Hepatocyte (in vitro differentiated cells): ENCODE measurements at regions not wholly inside any gene's neighbourhood (a gene's known extent, or its start where the extent isn't known, plus 50 kb on each side); places are given as distances from the start of the nearest gene placed in this dataset.

ENCODE experiments used
- DNase-seq: peaks from one replicate; pipeline ENCODE4 v3.0.0-alpha.2; 2016; ENCODE audit warnings: low spot score
- H2AFZ ChIP-seq: fragments of 200-600 bp; sonication (generic); 2 replicates; pipeline ENCODE4 v1.6.0; 2016; ENCODE audit warnings: antibody characterized with exemption, mild to moderate bottlenecking
- H3K27ac ChIP-seq: fragments of 200-600 bp; sonication (generic); 2 replicates; pipeline ENCODE4 v1.5.1; 2016; ENCODE audit warnings: mild to moderate bottlenecking
- H3K27me3 ChIP-seq: fragments of 200-600 bp; sonication (generic); 2 replicates; pipeline ENCODE4 v1.6.1; 2016
- H3K36me3 ChIP-seq: fragments of 200-600 bp; sonication (generic); replicated peaks from 2 replicates; pipeline ENCODE4 v1.5.1; 2016; ENCODE audit warnings: low read depth; ENCODE audit not compliant: insufficient read depth
- H3K4me1 ChIP-seq: fragments of 200-600 bp; sonication (generic); 2 replicates; pipeline ENCODE4 v1.5.1; 2016; ENCODE audit warnings: mild to moderate bottlenecking, moderate library complexity; ENCODE audit not compliant: insufficient read depth
- H3K4me2 ChIP-seq: fragments of 200-600 bp; sonication (generic); 2 replicates; pipeline ENCODE4 v1.6.0; 2016
- H3K4me3 ChIP-seq: fragments of 200-600 bp; sonication (generic); 2 replicates; pipeline ENCODE4 v1.5.1; 2016; ENCODE audit warnings: mild to moderate bottlenecking
- H3K79me2 ChIP-seq: fragments of 200-600 bp; sonication (generic); 2 replicates; pipeline ENCODE4 v1.6.0; 2017; ENCODE audit warnings: mild to moderate bottlenecking
- H3K9me2 ChIP-seq: fragments of 200-600 bp; sonication (generic); replicated peaks from 2 replicates; pipeline ENCODE4 v1.6.0; 2017; ENCODE audit warnings: mild to moderate bottlenecking; ENCODE audit not compliant: insufficient read depth
- H3K9me3 ChIP-seq: fragments of 200-600 bp; sonication (generic); 2 replicates; pipeline ENCODE4 v1.5.1; 2016; ENCODE audit warnings: low read depth, mild to moderate bottlenecking
- H4K20me1 ChIP-seq: fragments of 200-600 bp; sonication (generic); 2 replicates; pipeline ENCODE4 v1.6.0; 2016; ENCODE audit warnings: mild to moderate bottlenecking; ENCODE audit not compliant: insufficient read depth, poor library complexity, severe bottlenecking
- EZH2 ChIP-seq: fragments of 200-600 bp; sonication (generic); IDR thresholded peaks from 2 replicates; pipeline ENCODE4 v1.6.1; 2016; ENCODE audit warnings: antibody characterized with exemption, mild to moderate bottlenecking, borderline replicate concordance
- EZH2phosphoT487 ChIP-seq: fragments of 200-600 bp; sonication (generic); IDR thresholded peaks from one replicate; pipeline ENCODE4 v1.6.1; 2018; ENCODE audit warnings: antibody characterized with exemption, mild to moderate bottlenecking, low read depth, moderate library complexity; ENCODE audit not compliant: unreplicated experiment, severe bottlenecking
- WGBS: methylation state at CpG from one replicate; pipeline ENCODE4 v1.1.6; 2016; ENCODE audit warnings: low lambda C conversion rate; ENCODE audit errors: missing lambda C conversion rate; 5-methylcytosine and 5-hydroxymethylcytosine counted together
- TF ChIP-seq, protein P1 (sequence below): fragments of 200-600 bp; sonication (generic); IDR thresholded peaks from 2 replicates; pipeline ENCODE4 v1.5.1; 2016; ENCODE audit warnings: antibody characterized with exemption, mild to moderate bottlenecking; ENCODE audit not compliant: poor library complexity

DNA sequence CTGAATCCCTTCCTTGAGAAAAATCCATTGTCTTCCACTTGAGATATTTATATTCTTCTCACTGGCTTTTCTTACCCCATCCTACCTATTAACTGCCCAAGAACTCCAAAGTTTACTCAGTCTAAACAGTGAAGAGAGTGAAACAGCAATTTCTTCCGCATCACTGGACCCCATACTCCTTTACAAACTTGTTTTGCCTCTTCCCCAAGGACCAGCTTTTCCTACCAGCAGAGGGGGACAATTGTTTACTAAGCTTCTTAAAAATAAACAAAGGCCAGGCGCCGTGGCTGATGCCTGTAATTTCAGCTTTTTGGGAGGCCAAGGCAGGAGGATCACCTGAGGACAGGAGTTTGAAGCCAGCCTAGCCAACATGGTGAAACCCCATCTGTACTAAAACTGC, 52.0 kb downstream of the LRATD1 start:
- WGBS = 71% methylated on average over 3 of the region's 3 CpGs
- no peak for DNase-seq
- TF ChIP-seq EZH2phosphoT487 (no peak), EZH2 (no peak)
- TF ChIP-seq, protein P1, sequence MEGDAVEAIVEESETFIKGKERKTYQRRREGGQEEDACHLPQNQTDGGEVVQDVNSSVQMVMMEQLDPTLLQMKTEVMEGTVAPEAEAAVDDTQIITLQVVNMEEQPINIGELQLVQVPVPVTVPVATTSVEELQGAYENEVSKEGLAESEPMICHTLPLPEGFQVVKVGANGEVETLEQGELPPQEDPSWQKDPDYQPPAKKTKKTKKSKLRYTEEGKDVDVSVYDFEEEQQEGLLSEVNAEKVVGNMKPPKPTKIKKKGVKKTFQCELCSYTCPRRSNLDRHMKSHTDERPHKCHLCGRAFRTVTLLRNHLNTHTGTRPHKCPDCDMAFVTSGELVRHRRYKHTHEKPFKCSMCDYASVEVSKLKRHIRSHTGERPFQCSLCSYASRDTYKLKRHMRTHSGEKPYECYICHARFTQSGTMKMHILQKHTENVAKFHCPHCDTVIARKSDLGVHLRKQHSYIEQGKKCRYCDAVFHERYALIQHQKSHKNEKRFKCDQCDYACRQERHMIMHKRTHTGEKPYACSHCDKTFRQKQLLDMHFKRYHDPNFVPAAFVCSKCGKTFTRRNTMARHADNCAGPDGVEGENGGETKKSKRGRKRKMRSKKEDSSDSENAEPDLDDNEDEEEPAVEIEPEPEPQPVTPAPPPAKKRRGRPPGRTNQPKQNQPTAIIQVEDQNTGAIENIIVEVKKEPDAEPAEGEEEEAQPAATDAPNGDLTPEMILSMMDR = no peak
- no peak overlapping the region for H3K4me3 ChIP-seq
- no peaks in the 10 kb centered on the region for H3K4me1 ChIP-seq
- H3K9me3 ChIP-seq = no peaks in the 10 kb centered on the region
- no peaks in the 10 kb centered on the region for H3K36me3 ChIP-seq
- H3K79me2 ChIP-seq = no peaks in the 10 kb centered on the region
- H3K4me2 ChIP-seq = no peak overlapping the region
- no peaks in the 10 kb centered on the region for H4K20me1 ChIP-seq
- H3K9me2 ChIP-seq = no peaks in the 10 kb centered on the region
- no peak overlapping the region for H2AFZ ChIP-seq
- H3K27ac ChIP-seq = no peak overlapping the region
- no peaks in the 10 kb centered on the region for H3K27me3 ChIP-seq

DNA sequence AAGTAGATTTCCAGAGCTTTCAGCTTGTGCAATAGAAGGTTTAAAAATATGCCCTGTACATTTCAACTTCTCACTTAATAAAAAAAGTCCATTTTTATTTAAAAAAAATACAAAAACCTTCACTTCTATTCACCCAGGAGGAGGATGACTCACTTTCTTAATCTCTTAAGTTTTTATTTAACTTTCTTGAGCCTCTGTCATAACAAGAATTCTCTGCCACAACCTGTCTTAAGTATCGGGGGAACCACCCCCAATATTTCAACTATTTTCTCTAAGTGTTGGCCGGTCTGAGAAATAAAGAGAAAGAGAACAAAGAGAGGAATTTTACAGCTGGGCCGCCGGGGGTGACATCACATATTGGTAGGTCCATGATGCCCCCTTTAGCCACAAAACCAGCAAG, 58.4 kb downstream of the LRATD1 start:
- no peak for DNase-seq
- TF ChIP-seq EZH2phosphoT487 (no peak), EZH2 (no peak)
- TF ChIP-seq, protein P1 = no peak
- no peaks in the 10 kb centered on the region for H4K20me1 ChIP-seq
- H3K9me3 ChIP-seq = no peaks in the 10 kb centered on the region
- WGBS = 94% methylated on average over 4 of the region's 4 CpGs
- no peaks in the 10 kb centered on the region for H3K79me2 ChIP-seq
- no peak overlapping the region for H3K27ac ChIP-seq
- no peaks in the 10 kb centered on the region for H3K36me3 ChIP-seq
- no peaks in the 10 kb centered on the region for H3K9me2 ChIP-seq
- H3K4me1 ChIP-seq = peaks cover 3% of the 10 kb centered on the region
- H2AFZ ChIP-seq = no peak overlapping the region
- no peak overlapping the region for H3K4me2 ChIP-seq
- no peak overlapping the region for H3K4me3 ChIP-seq
- H3K27me3 ChIP-seq = no peaks in the 10 kb centered on the region

DNA sequence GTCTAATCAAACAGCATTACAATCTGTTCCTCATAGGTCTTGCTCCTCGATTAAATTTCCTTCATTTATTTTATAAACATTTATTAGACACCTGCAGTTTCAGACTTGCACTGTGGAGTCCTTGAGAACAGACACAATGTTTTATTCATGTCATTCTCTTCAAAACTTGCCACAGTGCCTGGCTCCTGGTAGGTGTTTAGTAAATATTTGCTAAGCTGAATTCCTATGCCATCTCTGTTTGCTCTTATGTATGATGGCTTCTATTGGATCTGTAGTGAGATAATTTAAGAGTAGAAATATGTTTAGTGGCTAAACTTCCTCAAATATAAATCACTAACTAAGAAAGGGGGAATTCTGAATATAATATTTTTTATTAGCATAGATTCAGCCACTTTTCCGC, 61.4 kb downstream of the LRATD1 start:
- Histone ChIP-seq H3K9me3 (no peaks in the 10 kb centered on the region), H3K36me3 (no peaks in the 10 kb centered on the region), H4K20me1 (no peaks in the 10 kb centered on the region), H3K4me1 (peaks cover 3% of the 10 kb centered on the region), H3K27me3 (no peaks in the 10 kb centered on the region), H3K27ac (no peak overlapping the region), H3K4me2 (no peak overlapping the region), H3K4me3 (no peak overlapping the region), H2AFZ (no peak overlapping the region), H3K79me2 (no peaks in the 10 kb centered on the region), H3K9me2 (no peaks in the 10 kb centered on the region)
- 83% methylated on average over 2 of the region's 2 CpGs for WGBS
- TF ChIP-seq EZH2phosphoT487 (no peak), EZH2 (no peak)
- TF ChIP-seq, protein P1 = no peak
- DNase-seq = no peak

DNA sequence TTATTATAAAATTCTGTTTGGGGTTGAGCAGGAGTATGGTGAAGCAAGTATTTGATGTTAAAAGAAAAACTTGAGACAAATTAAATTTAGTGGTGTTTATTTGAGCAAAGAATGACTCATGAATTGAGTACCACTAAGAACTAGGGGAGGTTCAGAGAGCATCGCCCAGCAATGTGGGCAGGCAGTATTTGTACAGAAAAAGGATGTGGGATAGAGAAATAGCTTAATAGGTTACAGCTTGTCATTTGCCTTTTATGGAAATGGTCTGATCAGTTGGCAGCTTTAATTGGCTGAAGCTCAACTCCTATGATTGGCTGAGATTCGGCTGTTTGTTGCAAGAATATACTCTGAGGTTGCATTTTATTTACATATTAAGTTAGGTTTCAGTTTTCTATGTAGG, 68.2 kb downstream of the LRATD1 start:
- H3K79me2 ChIP-seq = no peaks in the 10 kb centered on the region
- no peak overlapping the region for H2AFZ ChIP-seq
- H3K4me1 ChIP-seq = no peaks in the 10 kb centered on the region
- H3K9me3 ChIP-seq = no peaks in the 10 kb centered on the region
- no peak for DNase-seq
- TF ChIP-seq, protein P1 = no peak
- TF ChIP-seq EZH2 (no peak), EZH2phosphoT487 (no peak)
- H3K4me2 ChIP-seq = no peak overlapping the region
- H3K27ac ChIP-seq = no peak overlapping the region
- H3K9me2 ChIP-seq = no peaks in the 10 kb centered on the region
- H4K20me1 ChIP-seq = no peaks in the 10 kb centered on the region
- no peak overlapping the region for H3K4me3 ChIP-seq
- 86% methylated on average over 2 of the region's 2 CpGs for WGBS
- no peaks in the 10 kb centered on the region for H3K27me3 ChIP-seq
- no peaks in the 10 kb centered on the region for H3K36me3 ChIP-seq
